Central memory CD8-positive, alpha-beta T cell (primary cell): ENCODE measurements at regions not wholly inside any gene's neighbourhood (a gene's known extent, or its start where the extent isn't known, plus 50 kb on each side); places are given as distances from the start of the nearest gene placed in this dataset.
"Not testable (repeated sequence)": the region's sequence is repeated elsewhere in the genome, so short reads cannot be mapped to it uniquely, and the experiment has no call there.

Experiments used
- ATAC-seq: fragments of 150-1000 bp; cut with Tn5 transposase; replicated peaks from 2 replicates; pipeline ENCODE4 v1.10.0; 2022; ENCODE audit warnings: mild to moderate bottlenecking, moderate FRiP score, moderate number of reproducible peaks; ENCODE audit not compliant: poor library complexity, severe bottlenecking; ENCODE audit errors: extremely low read depth
- DNase-seq, 2 donors: peaks; one replicate each; pipeline ENCODE4 v3.0.0; 2021; ENCODE audit warnings: low spot score in 2 of 2
- H3K27ac Mint-ChIP-seq: one replicate; pipeline ENCODE4 v1.8.0; 2022; ENCODE audit warnings: low read depth, mild to moderate bottlenecking, moderate library complexity, mixed read lengths
- H3K27me3 Mint-ChIP-seq: one replicate; pipeline ENCODE4 v1.8.0; 2022; ENCODE audit warnings: mixed read lengths
- H3K36me3 Mint-ChIP-seq: one replicate; pipeline ENCODE4 v1.8.0; 2022; ENCODE audit warnings: mild to moderate bottlenecking, moderate library complexity, mixed read lengths; ENCODE audit not compliant: insufficient read depth
- H3K4me1 Mint-ChIP-seq: one replicate; pipeline ENCODE4 v1.8.0; 2022; ENCODE audit warnings: mixed read lengths
- H3K4me3 Mint-ChIP-seq: one replicate; pipeline ENCODE4 v1.8.0; 2022; ENCODE audit warnings: mild to moderate bottlenecking, moderate library complexity, mixed read lengths
- H3K9me3 Mint-ChIP-seq: one replicate; pipeline ENCODE4 v1.8.0; 2022; ENCODE audit warnings: mixed read lengths

DNA sequence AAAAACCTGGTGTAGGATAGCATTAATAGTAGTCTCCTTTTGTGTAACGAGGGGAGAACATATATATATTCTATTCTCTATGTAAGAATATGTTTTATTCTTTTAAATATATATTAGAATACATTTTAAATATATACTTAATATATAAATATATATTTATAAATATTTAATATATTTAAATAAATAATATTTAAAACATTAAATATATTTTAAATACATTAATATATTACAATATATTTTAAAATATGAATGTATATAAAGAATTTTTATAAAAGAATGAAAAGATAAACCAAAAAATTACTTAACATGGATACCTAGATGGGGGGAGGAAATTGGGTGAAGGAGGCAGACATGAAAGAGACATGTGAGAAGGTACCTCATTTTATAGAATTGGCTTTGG lies 53.0 kb upstream of the ZNF831 start:
- Mint-ChIP-seq H3K4me3 (no peak overlapping the region), H3K27me3 (no peaks in the 10 kb centered on the region), H3K27ac (no peak overlapping the region), H3K9me3 (no peaks in the 10 kb centered on the region), H3K36me3 (no peaks in the 10 kb centered on the region), H3K4me1 (no peaks in the 10 kb centered on the region)
- ATAC-seq: no peak
- DNase-seq: no peak

GRCh38 chr20:59105581-59105980 lies 58.0 kb upstream of the ZNF831 start:
- no peak overlapping the region for H3K4me3 Mint-ChIP-seq
- no peaks in the 10 kb centered on the region for H3K27me3 Mint-ChIP-seq
- no peaks in the 10 kb centered on the region for H3K36me3 Mint-ChIP-seq
- peaks cover 12% of the 10 kb centered on the region for H3K4me1 Mint-ChIP-seq
- DNase-seq: no peak
- ATAC-seq: no peak
- no peaks in the 10 kb centered on the region for H3K9me3 Mint-ChIP-seq
- H3K27ac Mint-ChIP-seq: no peak overlapping the region

DNA sequence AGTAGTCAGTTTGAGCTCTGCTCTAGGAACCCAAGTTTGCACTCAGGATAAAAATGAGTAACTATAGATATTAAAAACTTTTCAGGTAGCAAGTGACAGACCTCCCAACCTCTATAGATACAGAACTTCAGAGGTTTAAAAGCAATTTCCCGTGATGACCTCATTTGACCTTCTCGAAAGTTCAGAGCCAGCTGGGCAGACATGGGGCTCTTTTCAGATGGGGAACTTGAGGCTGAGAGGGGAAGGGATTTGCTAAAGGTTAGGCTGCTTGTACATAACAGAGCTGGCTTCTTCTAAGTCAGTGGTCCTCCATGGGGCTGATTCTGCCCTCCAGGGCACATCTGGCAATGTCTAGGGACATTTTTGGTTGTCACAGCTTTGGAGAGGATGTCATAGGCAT lies 58.8 kb upstream of the ZNF831 start:
- no peak for ATAC-seq
- Mint-ChIP-seq H3K9me3 (no peaks in the 10 kb centered on the region), H3K27ac (no peak overlapping the region), H3K4me3 (no peak overlapping the region), H3K36me3 (no peaks in the 10 kb centered on the region), H3K4me1 (peaks cover 12% of the 10 kb centered on the region), H3K27me3 (no peaks in the 10 kb centered on the region)
- DNase-seq: no peak

- H3K4me3 Mint-ChIP-seq: no peak overlapping the region
- H3K27me3 Mint-ChIP-seq: no peaks in the 10 kb centered on the region
- DNase-seq (no peak), ATAC-seq (no peak)
- H3K4me1 Mint-ChIP-seq: peaks cover 12% of the 10 kb centered on the region
- H3K9me3 Mint-ChIP-seq: no peaks in the 10 kb centered on the region
- H3K36me3 Mint-ChIP-seq: no peaks in the 10 kb centered on the region
- H3K27ac Mint-ChIP-seq: peak overlapping the region; percentile 69
These were observed 60.0 kb upstream of the ZNF831 start for GRCh38 chr20:59103573-59103972.

DNA sequence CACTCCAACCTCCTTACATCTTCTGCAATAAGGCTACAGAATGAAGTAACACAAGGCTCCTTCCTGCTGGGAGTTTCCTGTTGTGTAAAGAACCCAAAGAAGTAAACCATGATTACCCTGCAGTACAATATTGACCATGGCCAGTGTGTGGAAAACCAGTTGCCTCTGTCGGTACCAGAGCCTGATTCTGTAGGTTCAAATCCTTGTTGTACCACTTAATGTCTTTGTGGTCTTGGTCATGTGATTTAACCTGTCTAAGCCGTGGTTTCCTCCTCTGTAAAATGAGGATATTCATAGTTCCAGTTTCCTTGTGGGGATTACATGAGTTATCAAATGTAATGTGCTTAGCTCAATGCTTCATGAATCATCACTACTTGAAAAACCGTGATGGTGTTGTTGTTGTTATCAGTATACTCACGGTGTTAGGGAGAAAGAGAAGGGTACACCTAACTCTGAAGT lies 60.3 kb upstream of the PRELID3B start:
- Mint-ChIP-seq H3K4me3 (no peak overlapping the region), H3K27me3 (no peaks in the 10 kb centered on the region), H3K4me1 (peaks cover 12% of the 10 kb centered on the region), H3K36me3 (no peaks in the 10 kb centered on the region), H3K9me3 (no peaks in the 10 kb centered on the region), H3K27ac (no peak overlapping the region)
- no peak for ATAC-seq
- DNase-seq: no peak

GRCh38 chr20:59101961-59102360 lies 59.4 kb upstream of the PRELID3B start:
- no peaks in the 10 kb centered on the region for H3K27me3 Mint-ChIP-seq
- H3K36me3 Mint-ChIP-seq: no peaks in the 10 kb centered on the region
- peaks cover 12% of the 10 kb centered on the region for H3K4me1 Mint-ChIP-seq
- no peak overlapping the region for H3K27ac Mint-ChIP-seq
- DNase-seq: no peak
- no peaks in the 10 kb centered on the region for H3K9me3 Mint-ChIP-seq
- no peak overlapping the region for H3K4me3 Mint-ChIP-seq
- no peak for ATAC-seq

GRCh38 chr20:59099864-59100263 lies 57.3 kb upstream of the PRELID3B start:
- not testable (repeated sequence) for H3K36me3 Mint-ChIP-seq, DNase-seq, ATAC-seq, H3K9me3 Mint-ChIP-seq, H3K4me3 Mint-ChIP-seq, H3K27ac Mint-ChIP-seq, H3K27me3 Mint-ChIP-seq
- H3K4me1 Mint-ChIP-seq: peaks cover 21% of the 10 kb centered on the region

GRCh38 chr20:59095140-59095539 lies 52.6 kb upstream of the PRELID3B start:
- H3K9me3 Mint-ChIP-seq: no peaks in the 10 kb centered on the region
- ATAC-seq (no peak), DNase-seq (no peak)
- no peaks in the 10 kb centered on the region for H3K36me3 Mint-ChIP-seq
- no peak overlapping the region for H3K27ac Mint-ChIP-seq
- H3K4me1 Mint-ChIP-seq: peaks cover 8% of the 10 kb centered on the region
- H3K27me3 Mint-ChIP-seq: no peaks in the 10 kb centered on the region
- no peak overlapping the region for H3K4me3 Mint-ChIP-seq

DNA sequence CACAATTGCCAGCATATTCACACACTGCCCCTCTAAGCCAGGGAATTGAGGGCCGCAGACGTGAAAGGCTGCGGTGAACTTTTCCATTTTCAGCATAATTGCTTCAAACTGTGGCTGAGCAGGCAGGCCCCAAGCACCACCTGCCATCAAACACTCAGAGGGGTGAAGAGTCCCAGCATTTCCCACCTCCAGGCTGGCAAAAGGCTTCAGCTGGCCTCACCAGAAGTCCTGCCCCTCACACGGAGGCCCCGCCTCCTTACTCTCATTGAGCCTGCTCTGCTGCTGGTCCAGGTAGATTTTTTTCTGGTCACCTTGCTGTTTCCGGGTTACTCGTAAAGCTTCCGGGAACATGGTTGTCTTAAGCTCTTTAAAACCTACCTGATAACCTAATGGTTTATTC lies 52.0 kb upstream of the PRELID3B start:
- Mint-ChIP-seq H3K27ac (no peak overlapping the region), H3K36me3 (no peaks in the 10 kb centered on the region), H3K4me3 (no peak overlapping the region), H3K4me1 (peaks cover 8% of the 10 kb centered on the region), H3K9me3 (no peaks in the 10 kb centered on the region), H3K27me3 (no peaks in the 10 kb centered on the region)
- no peak for DNase-seq
- no peak for ATAC-seq
